ENCODE measurements at regions not wholly inside any gene's neighbourhood (a gene's known extent, or its start where the extent isn't known, plus 50 kb on each side); places are given as distances from the start of the nearest gene placed in this dataset.

- no peak for TF ChIP-seq POLR2A (IDR thresholded peaks at IDR 0.05)
- no peak for TF ChIP-seq CTCF (IDR thresholded peaks at IDR 0.05)
Measured at GRCh38 chr7:131223151-131223550, 104.5 kb upstream of the MKLN1 start.
